CD8-positive, alpha-beta memory T cell (primary cell): ENCODE measurements at regions not wholly inside any gene's neighbourhood (a gene's known extent, or its start where the extent isn't known, plus 50 kb on each side); places are given as distances from the start of the nearest gene placed in this dataset.

Experiments
- CTCF ChIA-PET: fragments of 350-600 bp; sonication (Branson Sonifier 250); formaldehyde crosslinking; loops from one replicate; lab custom pipeline; 2021; ENCODE audit warnings: antibody characterized with exemption; lab: Charles Lee
- POLR2A ChIA-PET: fragments of 350-600 bp; sonication (Branson Sonifier 250); formaldehyde crosslinking; loops from one replicate; lab custom pipeline; 2021; ENCODE audit warnings: antibody characterized with exemption; lab: Charles Lee
- DNase-seq, 5 donors: peaks; one replicate each; pipeline versions ENCODE4 v3.0.0 to v3.0.0-alpha.2; 2020 to 2022; ENCODE audit warnings: mixed read lengths in 1 of 5
- H3K27ac ChIP-seq: one replicate; pipeline ENCODE4 v1.7.0; 2013; ENCODE audit warnings: low read depth, mild to moderate bottlenecking, low read length, moderate library complexity
- H3K27me3 ChIP-seq: 2 replicates; pipeline ENCODE4 v1.7.0; 2013; ENCODE audit warnings: low read length, mild to moderate bottlenecking; ENCODE audit not compliant: insufficient read depth, poor library complexity, severe bottlenecking
- H3K36me3 ChIP-seq: 2 replicates; pipeline ENCODE4 v1.7.0; 2013; ENCODE audit warnings: mild to moderate bottlenecking, low read length, moderate library complexity; ENCODE audit not compliant: insufficient read depth
- H3K4me1 ChIP-seq: 2 replicates; pipeline ENCODE4 v1.7.0; 2013; ENCODE audit warnings: mild to moderate bottlenecking, low read length, moderate library complexity; ENCODE audit not compliant: insufficient read depth
- H3K4me3 ChIP-seq: 2 replicates; pipeline ENCODE4 v1.7.0; 2013; ENCODE audit warnings: mild to moderate bottlenecking, low read length
- H3K9me3 ChIP-seq: 2 replicates; pipeline ENCODE4 v1.7.0; 2013; ENCODE audit warnings: mild to moderate bottlenecking, low read length
- H3K27ac Mint-ChIP-seq, 8 donors: one replicate each; pipeline ENCODE4 v1.8.0; 2020 to 2021; ENCODE audit warnings: mixed read lengths in 8 of 8, mild to moderate bottlenecking in 6 of 8, inconsistent platforms in 3 of 8, moderate library complexity in 3 of 8
- H3K27me3 Mint-ChIP-seq, 2 donors: one replicate each; pipeline ENCODE4 v1.8.0; 2020 to 2021; ENCODE audit warnings: mixed read lengths in 2 of 2, mild to moderate bottlenecking in 1 of 2, moderate library complexity in 1 of 2
- H3K36me3 Mint-ChIP-seq, 3 donors: one replicate each; pipeline ENCODE4 v1.8.0; 2020 to 2021; ENCODE audit warnings: mixed read lengths in 3 of 3, inconsistent platforms in 1 of 3, mild to moderate bottlenecking in 1 of 3
- H3K4me1 Mint-ChIP-seq, 3 donors: one replicate each; pipeline ENCODE4 v1.8.0; 2020 to 2021; ENCODE audit warnings: mixed read lengths in 3 of 3, inconsistent platforms in 1 of 3, mild to moderate bottlenecking in 1 of 3
- H3K4me3 Mint-ChIP-seq, 7 donors: one replicate each; pipeline ENCODE4 v1.8.0; 2020 to 2021; ENCODE audit warnings: mixed read lengths in 7 of 7, mild to moderate bottlenecking in 6 of 7, moderate library complexity in 4 of 7, inconsistent platforms in 2 of 7
- H3K9me3 Mint-ChIP-seq, 5 donors: one replicate each; pipeline ENCODE4 v1.8.0; 2020 to 2022; ENCODE audit warnings: mixed read lengths in 5 of 5, mild to moderate bottlenecking in 3 of 5, moderate library complexity in 2 of 5, inconsistent platforms in 1 of 5

GRCh38 chr11:11779975-11780374 lies 61.8 kb upstream of the USP47 start:
- H3K27ac ChIP-seq = no peak overlapping the region
- Mint-ChIP-seq H3K27me3 (peaks cover 13 to 49% of the 10 kb centered on the region in 2 donors), H3K4me1 (no peaks in the 10 kb centered on the region), H3K27ac (no peak overlapping the region), H3K36me3 (no peaks in the 10 kb centered on the region), H3K9me3 (no peaks in the 10 kb centered on the region), H3K4me3 (no peak overlapping the region)
- H3K36me3 ChIP-seq = no peaks in the 10 kb centered on the region
- POLR2A ChIA-PET = no interaction called here
- H3K4me1 ChIP-seq = no peaks in the 10 kb centered on the region
- no peak overlapping the region for H3K4me3 ChIP-seq
- DNase-seq = no peak
- CTCF ChIA-PET = interaction anchor here (1.4 kb wide), 1 partner anchor 752 kb away, joined by 3 read pairs; no protein-coding TSS in a partner anchor
- H3K27me3 ChIP-seq = no peaks in the 10 kb centered on the region
- no peaks in the 10 kb centered on the region for H3K9me3 ChIP-seq

DNA sequence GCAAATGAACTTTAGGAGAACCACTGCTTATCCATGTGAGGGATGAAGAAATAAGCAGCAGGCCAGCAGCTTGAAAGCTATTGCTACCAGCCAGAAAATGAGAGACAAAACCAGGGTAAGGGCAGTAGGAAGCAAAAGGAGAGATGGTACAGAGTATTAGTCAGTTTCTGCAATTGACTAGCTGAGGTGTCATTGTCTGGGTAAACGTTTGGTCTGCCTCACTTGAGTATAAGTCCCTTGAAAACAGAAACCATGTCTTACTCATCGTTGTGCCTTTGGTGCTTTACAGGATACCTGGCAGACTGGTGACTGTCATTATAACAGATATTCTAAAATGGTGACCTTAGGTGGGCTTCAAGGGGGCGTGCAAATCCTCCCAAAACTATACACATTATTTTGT lies 63.9 kb upstream of the USP47 start:
- ChIA-PET CTCF (interaction anchor here (2.2 kb wide), 1 partner anchor 9 kb away, joined by 9 read pairs; no protein-coding TSS in a partner anchor), POLR2A (no interaction called here)
- H3K4me3 Mint-ChIP-seq = no peak overlapping the region
- DNase-seq = no peak
- peaks cover 14 to 39% of the 10 kb centered on the region in 2 donors for H3K27me3 Mint-ChIP-seq
- Histone ChIP-seq H3K27me3 (no peaks in the 10 kb centered on the region), H3K9me3 (no peaks in the 10 kb centered on the region), H3K4me3 (no peak overlapping the region), H3K27ac (no peak overlapping the region), H3K4me1 (no peaks in the 10 kb centered on the region), H3K36me3 (no peaks in the 10 kb centered on the region)
- H3K36me3 Mint-ChIP-seq = no peaks in the 10 kb centered on the region
- no peaks in the 10 kb centered on the region for H3K4me1 Mint-ChIP-seq
- H3K9me3 Mint-ChIP-seq = no peaks in the 10 kb centered on the region
- no peak overlapping the region for H3K27ac Mint-ChIP-seq

- Mint-ChIP-seq H3K4me3 (no peak overlapping the region), H3K4me1 (no peaks in the 10 kb centered on the region), H3K27ac (no peak overlapping the region), H3K36me3 (no peaks in the 10 kb centered on the region), H3K9me3 (no peaks in the 10 kb centered on the region), H3K27me3 (peaks cover 12 to 39% of the 10 kb centered on the region in 2 donors)
- Histone ChIP-seq H3K36me3 (no peaks in the 10 kb centered on the region), H3K4me3 (no peak overlapping the region), H3K27ac (no peak overlapping the region), H3K4me1 (no peaks in the 10 kb centered on the region), H3K27me3 (no peaks in the 10 kb centered on the region), H3K9me3 (no peaks in the 10 kb centered on the region)
- ChIA-PET CTCF (interaction anchor here (1.8 to 2.2 kb wide), 2 partner anchors 10 to 12 kb away, joined by 5 to 9 read pairs; no protein-coding TSS in a partner anchor), POLR2A (no interaction called here)
- DNase-seq = no peak
Measured at GRCh38 chr11:11776714-11777113, 65.1 kb upstream of the USP47 start.

DNA sequence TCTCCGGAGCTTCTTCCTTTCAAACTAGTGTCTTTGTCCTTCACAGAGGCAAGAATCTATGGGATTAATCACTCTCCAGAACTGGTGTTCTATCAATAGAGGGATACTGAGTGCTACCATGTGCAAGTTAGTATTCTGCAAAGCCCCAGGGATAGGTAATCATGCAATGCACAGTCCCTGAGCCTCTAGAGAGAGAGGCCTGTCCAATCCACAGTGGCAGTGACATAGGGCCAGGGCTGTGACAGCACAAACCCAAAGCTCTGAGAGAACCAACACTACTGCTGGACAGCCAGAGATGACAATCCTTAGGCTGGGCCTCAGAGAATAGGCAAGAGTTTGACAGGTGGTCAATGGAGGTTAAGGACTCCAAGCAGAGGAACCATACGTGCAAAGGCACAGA lies 66.8 kb upstream of the USP47 start:
- Mint-ChIP-seq H3K36me3 (no peaks in the 10 kb centered on the region), H3K9me3 (no peaks in the 10 kb centered on the region), H3K4me1 (no peaks in the 10 kb centered on the region), H3K27me3 (peaks cover 12 to 37% of the 10 kb centered on the region in 2 donors), H3K27ac (no peak overlapping the region), H3K4me3 (no peak overlapping the region)
- Histone ChIP-seq H3K9me3 (no peaks in the 10 kb centered on the region), H3K27ac (no peak overlapping the region), H3K4me3 (no peak overlapping the region), H3K4me1 (no peaks in the 10 kb centered on the region), H3K36me3 (no peaks in the 10 kb centered on the region), H3K27me3 (no peaks in the 10 kb centered on the region)
- ChIA-PET CTCF (no interaction called here), POLR2A (no interaction called here)
- DNase-seq = no peak

- H3K36me3 Mint-ChIP-seq = no peaks in the 10 kb centered on the region
- H3K4me3 ChIP-seq = no peak overlapping the region
- no peak for DNase-seq
- H3K9me3 Mint-ChIP-seq = no peaks in the 10 kb centered on the region
- H3K4me1 ChIP-seq = no peaks in the 10 kb centered on the region
- no peaks in the 10 kb centered on the region for H3K27me3 ChIP-seq
- no peak overlapping the region for H3K27ac ChIP-seq
- no peaks in the 10 kb centered on the region for H3K9me3 ChIP-seq
- CTCF ChIA-PET = no interaction called here
- H3K27me3 Mint-ChIP-seq = peaks cover 12 to 39% of the 10 kb centered on the region in 2 donors
- POLR2A ChIA-PET = no interaction called here
- no peak overlapping the region for H3K27ac Mint-ChIP-seq
- no peak overlapping the region for H3K4me3 Mint-ChIP-seq
- H3K36me3 ChIP-seq = no peaks in the 10 kb centered on the region
- H3K4me1 Mint-ChIP-seq = no peaks in the 10 kb centered on the region
Measured at GRCh38 chr11:11772865-11773515, 68.8 kb upstream of the USP47 start.

DNA sequence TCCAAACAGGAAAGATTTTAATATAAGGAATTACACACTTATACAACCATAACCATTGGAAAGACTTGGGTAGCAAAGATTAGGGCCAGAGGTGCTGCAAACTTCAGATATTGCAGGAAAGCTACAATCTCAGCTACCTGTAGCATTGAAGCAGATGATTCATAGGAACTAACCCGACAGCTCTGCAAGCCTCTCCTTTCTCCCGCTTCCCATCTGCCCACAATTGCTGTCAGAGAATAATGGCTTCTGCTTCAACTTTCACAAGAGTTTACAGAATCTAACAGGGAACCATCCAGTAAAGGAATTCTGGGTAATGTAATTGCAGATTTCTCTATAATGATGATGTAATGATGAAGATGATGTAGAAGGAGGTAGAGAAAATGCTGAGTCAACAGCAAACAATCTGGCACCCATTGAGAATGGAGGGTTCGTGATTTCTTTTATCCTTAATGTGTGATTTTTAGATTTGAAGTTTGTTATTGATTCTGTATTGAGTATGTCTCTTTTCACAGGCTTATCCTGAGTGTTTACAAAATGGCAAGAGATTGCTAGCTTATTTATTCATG lies 70.8 kb upstream of the USP47 start:
- no peak overlapping the region for H3K4me3 ChIP-seq
- H3K4me1 Mint-ChIP-seq = no peaks in the 10 kb centered on the region
- H3K27me3 Mint-ChIP-seq = peaks cover 5 to 33% of the 10 kb centered on the region in 2 donors
- no peak overlapping the region for H3K27ac Mint-ChIP-seq
- H3K4me3 Mint-ChIP-seq = no peak overlapping the region
- no peaks in the 10 kb centered on the region for H3K36me3 Mint-ChIP-seq
- no peaks in the 10 kb centered on the region for H3K9me3 Mint-ChIP-seq
- CTCF ChIA-PET = interaction anchor here (1.5 to 1.9 kb wide), 2 partner anchors 16 to 28 kb away, joined by 3 to 9 read pairs; no protein-coding TSS in a partner anchor
- POLR2A ChIA-PET = no interaction called here
- H3K36me3 ChIP-seq = no peaks in the 10 kb centered on the region
- H3K4me1 ChIP-seq = no peaks in the 10 kb centered on the region
- H3K27me3 ChIP-seq = no peaks in the 10 kb centered on the region
- H3K9me3 ChIP-seq = no peaks in the 10 kb centered on the region
- H3K27ac ChIP-seq = no peak overlapping the region
- DNase-seq = no peak

GRCh38 chr11:11770296-11770695 lies 71.5 kb upstream of the USP47 start:
- Histone ChIP-seq H3K27me3 (no peaks in the 10 kb centered on the region), H3K27ac (no peak overlapping the region), H3K4me1 (no peaks in the 10 kb centered on the region), H3K9me3 (no peaks in the 10 kb centered on the region), H3K36me3 (no peaks in the 10 kb centered on the region), H3K4me3 (no peak overlapping the region)
- Mint-ChIP-seq H3K36me3 (no peaks in the 10 kb centered on the region), H3K4me1 (no peaks in the 10 kb centered on the region), H3K4me3 (no peak overlapping the region), H3K27me3 (peaks cover 4 to 28% of the 10 kb centered on the region in 2 donors), H3K27ac (no peak overlapping the region), H3K9me3 (no peaks in the 10 kb centered on the region)
- ChIA-PET CTCF (interaction anchor here (1.5 to 1.9 kb wide), 2 partner anchors 17 to 29 kb away, joined by 3 to 9 read pairs; no protein-coding TSS in a partner anchor), POLR2A (no interaction called here)
- DNase-seq = no peak

DNA sequence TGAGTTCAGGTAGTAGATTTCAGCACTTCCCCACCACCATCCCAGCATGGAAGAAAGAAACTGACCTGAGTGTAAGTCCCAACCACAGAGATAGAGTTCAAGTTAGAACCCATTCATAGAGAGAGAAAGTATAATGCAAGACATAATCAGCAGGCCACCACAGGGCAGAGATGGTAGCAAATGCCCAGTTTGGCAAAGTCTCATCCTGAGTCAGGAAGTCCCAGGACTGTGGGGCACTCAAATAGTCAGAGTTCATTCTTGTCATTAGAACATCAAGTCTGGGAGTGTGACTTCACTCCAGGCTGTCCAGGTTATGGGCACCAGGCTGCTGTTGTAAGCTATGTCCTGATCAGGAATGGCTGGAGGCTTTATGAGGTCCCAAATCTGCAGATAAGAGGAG lies 72.0 kb upstream of the USP47 start:
- no peaks in the 10 kb centered on the region for H3K9me3 ChIP-seq
- no peak overlapping the region for H3K27ac ChIP-seq
- Mint-ChIP-seq H3K27me3 (peaks cover 1 to 26% of the 10 kb centered on the region in 2 donors), H3K4me3 (no peak overlapping the region), H3K27ac (no peak overlapping the region), H3K36me3 (no peaks in the 10 kb centered on the region), H3K4me1 (no peaks in the 10 kb centered on the region), H3K9me3 (no peaks in the 10 kb centered on the region)
- no peaks in the 10 kb centered on the region for H3K4me1 ChIP-seq
- H3K4me3 ChIP-seq = no peak overlapping the region
- H3K27me3 ChIP-seq = no peaks in the 10 kb centered on the region
- DNase-seq = no peak
- CTCF ChIA-PET = interaction anchor here (1.5 kb wide), 1 partner anchor 29 kb away, joined by 3 read pairs; no protein-coding TSS in a partner anchor
- H3K36me3 ChIP-seq = no peaks in the 10 kb centered on the region
- POLR2A ChIA-PET = no interaction called here
